HG02852 (cell line): ENCODE measurements at regions not wholly inside any gene's neighbourhood (a gene's known extent, or its start where the extent isn't known, plus 50 kb on each side); places are given as distances from the start of the nearest gene placed in this dataset.
"Not testable (repeated sequence)": the region's sequence is repeated elsewhere in the genome, so short reads cannot be mapped to it uniquely, and the experiment has no call there.

Experiments used
- ATAC-seq: cut with Tn5 transposase; IDR thresholded peaks from one replicate; pipeline ENCODE4 v1.9.1; 2021; ENCODE audit warnings: mild to moderate bottlenecking, moderate library complexity; ENCODE audit not compliant: unreplicated experiment

DNA sequence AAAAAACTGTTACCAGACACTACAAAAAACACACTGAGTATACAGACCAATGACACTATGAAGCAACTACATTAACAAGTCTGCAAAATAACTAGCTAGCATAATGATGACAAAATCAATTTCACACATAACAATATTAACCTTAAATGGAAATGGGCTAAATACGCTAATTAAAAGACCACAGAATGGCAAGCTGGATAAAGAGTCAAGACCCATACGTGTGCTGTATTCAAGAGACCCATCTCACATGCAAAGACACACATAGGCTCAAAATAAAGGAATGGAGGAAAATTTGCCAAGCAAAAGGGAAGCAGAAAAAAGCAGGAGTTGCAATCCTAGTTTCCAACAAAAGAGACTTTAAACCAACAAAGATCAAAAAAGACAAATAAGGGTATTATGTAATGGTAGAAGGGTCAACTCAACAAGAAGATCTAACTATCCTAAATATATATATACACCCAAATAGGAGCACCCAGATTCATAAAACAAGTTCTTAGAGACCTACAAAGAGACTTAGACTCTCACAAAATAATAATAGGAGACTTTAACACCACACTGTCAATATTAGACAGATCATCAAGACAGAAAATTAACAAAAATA lies 158.6 kb downstream of the ALDH8A1 start:
- not testable (repeated sequence) for ATAC-seq

DNA sequence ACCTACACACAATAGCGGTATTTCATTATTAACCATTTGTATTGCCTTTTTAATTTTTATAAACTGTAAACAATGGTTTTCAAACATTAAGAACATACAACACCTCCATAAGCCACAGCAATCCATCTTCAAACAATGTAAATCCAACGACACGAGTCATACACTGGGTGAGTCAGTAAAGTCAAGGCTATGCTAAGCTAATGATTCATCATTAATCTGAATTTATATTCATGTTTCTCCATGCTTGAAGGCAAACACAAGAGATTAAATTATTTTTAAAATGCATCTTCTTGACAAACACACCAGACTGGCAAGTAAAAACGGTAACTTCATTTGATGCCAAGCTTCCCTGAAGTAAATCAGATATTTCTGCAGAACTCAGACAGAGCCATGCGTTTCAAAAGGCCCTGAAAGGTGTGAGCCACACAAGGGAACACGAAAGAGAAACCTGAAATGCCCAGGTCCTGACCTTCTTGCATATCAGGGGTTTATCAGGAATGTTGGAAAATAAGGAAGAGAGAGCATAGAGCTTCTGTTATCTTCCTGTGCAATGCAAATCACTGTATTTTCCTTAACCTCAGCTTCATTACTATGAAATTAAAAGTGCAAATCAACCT lies 162.5 kb downstream of the ALDH8A1 start:
- no peak for ATAC-seq

DNA sequence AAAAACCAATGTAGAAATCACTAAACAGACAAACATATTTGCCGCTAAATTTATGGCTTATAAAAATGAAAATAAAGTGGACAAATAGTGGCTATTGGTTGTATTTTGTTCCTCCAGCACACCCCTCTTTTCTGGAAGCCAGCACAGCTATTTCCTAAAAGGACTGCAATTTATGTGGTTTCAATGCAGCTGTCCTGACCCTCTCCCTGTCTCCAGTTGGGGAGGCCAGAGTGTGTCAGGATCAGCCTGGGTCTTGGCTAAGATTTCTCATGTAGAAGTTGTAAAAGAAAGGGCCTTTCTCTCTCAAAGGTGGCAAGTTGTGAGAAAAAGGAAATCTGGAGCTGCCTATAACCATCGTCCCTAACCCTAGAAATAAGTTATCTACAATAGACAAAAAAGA lies 165.6 kb downstream of the ALDH8A1 start:
- ATAC-seq: no peak

DNA sequence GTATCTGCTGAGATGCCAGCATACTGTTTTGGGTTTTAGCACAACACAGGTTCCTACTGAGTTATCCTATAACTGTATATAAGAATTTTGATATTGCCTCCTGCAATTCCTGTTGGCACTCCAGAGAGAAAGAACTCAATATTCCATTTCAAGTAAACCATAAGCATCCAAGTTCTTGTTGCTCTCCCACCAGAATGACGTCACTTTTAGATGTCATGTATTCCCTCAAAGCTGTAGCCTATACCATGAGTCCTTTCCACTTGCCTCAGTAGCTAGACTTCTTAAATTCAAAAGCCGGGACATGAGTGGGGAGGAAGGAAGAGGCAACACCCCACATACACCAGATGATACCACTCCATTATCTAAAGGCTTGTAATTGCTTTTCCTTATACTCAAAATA lies 171.5 kb downstream of the ALDH8A1 start:
- ATAC-seq: no peak

DNA sequence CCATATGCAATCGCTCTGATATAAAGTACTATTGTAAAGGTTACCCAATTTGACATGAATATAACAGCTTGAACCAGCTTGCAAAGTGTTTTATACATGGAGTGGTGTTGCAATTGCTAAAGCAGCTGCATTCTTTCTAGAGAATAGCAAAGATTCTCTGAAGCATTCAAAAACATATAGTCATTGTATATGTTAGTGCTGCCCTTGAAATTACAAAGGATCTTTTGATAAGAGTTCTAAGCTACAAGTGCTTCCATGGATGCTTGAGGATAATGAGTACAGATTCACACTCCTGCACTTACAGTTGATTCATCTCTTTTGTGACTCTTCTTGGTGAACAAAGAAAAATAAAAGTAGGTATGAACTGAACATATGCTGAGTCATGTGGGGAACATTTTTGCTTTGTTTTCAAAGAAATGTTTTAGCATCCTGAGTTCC lies 175.7 kb downstream of the ALDH8A1 start:
- no peak for ATAC-seq

DNA sequence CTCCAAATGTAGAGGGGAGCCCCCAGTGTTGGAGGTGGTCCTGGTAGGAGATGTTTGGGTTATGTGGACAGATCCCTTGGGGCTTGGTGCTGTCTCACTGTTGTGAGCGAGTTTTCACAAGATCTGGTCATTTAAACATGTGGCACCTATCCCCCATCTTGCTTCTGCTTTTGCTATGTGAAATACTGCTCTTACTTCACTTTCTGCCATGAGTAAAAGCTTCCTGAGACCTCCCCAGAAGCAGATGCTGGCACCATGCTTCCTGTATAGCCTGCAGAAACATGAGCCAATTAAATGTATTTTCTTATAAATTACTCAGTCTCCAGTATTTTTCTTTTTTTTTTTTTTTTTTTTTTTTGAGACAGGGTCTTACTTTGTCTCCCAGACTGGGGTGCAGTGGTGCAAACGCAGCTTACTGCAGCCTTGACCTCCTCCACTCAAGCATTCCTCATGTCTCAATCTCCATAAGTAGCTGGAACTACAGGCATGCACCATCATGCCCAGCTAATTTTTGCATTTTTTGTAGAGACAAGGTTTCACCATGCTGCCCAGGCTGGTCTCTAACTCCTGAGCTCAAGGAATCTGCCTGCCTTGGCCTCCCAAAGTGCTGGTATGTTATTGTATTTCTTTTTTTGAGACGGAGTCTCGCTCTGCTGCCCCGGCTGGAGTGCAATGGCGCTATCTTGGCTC lies 177.1 kb downstream of the ALDH8A1 start:
- ATAC-seq: no peak

DNA sequence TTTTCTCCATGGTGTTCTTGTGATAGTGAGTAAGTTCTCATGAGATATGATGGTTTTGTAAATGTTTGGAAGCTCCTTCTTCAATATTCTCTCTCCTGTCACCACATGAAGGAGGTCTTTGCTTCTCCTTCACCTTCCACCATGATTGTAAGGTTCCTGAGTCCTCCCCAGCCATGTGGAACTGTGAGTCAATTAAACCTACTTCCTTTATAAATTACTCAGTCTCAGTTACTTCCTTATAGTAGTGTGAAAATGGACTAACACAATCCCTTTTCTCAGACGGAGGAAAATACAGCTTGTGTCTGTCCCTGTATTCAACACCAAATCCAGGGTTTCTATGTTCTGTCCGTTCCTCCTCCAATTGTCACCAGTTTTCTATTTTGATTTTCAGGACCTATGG lies 181.0 kb downstream of the ALDH8A1 start:
- no peak for ATAC-seq

DNA sequence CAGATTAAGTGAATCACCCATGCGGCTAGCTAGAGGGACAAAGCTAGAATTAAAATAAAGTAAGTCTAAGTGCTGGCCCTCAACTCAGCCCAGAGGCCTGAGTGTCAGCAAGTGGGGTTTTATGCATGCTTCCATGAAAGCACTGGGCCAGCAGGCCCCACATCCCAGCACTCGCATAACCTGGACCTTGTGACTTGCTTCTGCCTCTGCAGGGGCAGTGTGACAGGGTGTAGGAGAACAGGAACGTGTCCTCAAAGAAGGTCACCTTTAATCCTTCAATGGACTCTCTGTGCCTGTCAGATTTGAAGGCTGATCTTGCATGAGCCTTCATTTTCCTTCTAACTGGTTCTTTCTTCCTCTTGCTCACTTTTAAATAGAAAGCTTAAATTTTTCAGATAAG lies 183.4 kb downstream of the ALDH8A1 start:
- no peak for ATAC-seq

DNA sequence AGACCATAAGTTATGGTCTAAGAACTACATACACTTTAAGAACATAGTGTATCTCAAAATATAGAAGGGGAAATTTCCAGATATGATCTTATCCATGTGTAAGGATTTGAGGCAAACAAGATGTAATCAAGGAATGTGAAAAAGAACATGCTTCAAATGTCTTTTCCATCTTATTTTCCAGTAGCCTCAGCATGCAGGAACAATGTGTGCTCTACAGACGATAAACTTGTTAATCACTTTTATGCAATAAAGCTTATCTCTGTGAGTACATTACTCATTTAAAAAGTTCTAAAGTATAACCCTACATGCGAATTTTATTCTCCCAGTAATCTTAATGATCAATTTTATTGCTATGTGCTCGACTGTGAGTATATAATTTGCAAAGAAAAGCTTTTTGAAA lies 185.2 kb downstream of the ALDH8A1 start:
- ATAC-seq: no peak

DNA sequence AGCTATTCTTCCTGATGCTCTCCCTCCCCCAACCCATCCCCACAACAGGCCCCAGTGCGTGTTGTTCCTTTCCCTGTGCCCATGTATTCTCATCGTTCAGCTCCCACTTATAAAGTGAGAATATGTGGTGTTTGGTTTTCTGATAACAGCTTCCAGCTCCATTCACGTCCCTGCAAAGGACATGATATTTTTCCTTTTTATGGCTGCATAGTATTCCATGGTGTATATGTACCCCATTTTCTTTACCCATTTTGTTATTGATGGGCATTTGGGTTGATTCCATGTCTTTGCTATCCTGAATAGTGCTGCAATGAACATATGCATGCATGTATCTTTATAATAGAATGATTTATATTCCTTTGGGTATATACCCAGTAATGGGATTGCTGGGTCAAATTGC lies 186.3 kb downstream of the ALDH8A1 start:
- not testable (repeated sequence) for ATAC-seq

DNA sequence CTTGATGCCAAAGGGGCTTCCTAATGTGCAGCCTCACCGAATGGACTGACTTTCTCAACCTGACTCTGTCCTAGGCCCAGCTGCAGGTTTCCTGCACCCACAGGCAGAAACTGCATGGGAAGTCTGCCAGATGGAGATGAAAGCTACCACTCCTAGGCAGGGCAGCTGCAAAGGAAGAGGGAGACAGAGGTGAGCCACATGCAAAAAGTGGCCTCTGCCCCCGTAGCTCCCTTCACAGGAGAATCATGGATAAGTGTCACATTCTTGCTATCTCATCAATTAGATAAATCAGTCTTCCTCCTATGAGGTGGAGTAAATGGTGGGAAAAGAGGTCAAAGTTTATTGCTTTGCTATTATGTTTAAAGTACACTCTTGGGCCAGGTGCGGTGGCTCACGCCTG lies 191.3 kb downstream of the ALDH8A1 start:
- no peak for ATAC-seq

DNA sequence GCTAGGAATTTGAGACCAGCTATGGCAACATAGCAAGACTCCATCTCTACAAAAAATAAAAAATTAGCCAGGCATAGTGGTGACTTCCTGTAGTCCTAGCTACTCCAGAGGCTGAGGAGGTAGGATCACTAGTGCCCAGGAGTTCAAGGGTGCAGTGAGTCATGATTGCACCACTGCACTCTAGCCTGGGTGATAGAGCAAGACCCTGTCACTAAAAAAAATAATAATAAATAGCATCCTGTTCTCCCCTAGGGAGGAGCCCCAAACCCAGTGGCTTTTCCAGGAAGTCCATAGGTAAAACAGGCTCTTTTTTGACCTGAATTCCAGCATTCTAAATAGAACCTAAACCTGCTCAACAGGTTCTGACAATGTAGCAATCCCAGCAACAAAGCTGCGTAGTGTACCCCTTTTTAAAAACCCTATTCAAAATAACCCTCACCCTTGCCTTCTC lies 192.0 kb downstream of the ALDH8A1 start:
- no peak for ATAC-seq

DNA sequence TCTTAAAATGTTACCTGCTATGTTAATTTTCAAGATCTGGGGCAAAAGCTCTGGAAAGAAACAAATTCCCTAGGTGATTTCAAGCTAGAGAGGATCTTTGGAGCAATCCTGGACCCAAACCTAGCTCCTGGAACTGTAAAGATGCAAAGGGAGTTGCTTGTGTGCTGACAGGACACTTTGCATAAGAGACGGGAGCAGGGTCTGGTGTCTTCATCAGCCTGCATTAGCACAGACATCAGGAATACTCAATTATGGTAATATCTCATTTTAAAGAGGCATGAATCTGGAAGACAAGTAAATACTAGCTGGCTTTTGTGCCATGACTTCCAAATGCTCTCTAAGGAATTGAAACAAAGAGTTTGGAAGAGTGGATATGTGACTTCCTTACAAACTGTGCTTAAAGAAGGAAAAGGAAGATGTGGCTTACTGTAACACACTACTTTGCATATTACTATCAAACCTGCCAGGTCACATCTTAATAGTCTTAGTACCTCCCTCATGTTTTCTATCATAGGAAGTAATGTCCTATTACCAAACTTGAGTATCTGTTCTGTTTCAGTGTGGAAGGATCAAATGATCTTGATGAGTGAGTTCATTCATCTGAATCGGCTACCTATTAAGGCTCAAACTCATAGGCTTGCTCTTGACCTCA lies 193.4 kb downstream of the ALDH8A1 start:
- ATAC-seq: no peak

DNA sequence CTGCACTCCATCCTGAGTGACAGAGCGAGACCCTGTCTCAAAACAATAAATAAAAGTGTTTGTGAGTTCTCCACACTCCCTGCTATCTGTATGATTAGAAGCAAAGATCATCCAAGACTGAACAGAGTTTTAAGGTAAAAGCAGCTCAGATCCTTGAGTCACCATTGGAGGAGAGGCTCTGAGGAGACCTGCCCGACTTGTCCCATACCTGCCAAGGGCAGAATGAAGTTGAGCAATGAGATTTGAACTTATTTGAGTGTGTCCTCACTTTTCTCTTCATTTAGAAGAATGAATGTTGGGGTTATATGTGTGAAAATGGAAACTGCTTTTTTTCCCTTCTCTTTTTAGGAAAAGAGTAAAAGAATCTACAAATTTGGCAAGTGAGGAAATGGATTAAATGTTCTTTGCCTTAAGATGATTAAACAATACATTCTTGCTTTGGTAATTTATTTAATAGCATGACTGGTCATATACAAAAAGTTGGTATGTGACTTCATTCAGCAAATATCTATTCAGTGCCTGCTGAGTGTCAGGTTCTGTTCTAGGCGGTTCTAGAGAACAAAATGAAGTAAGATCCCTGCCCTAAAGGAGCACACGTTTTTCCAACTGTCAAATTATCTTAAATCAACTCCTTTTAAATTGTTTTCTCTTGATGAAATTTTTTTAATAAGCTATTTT lies 195.7 kb downstream of the ALDH8A1 start:
- no peak for ATAC-seq

DNA sequence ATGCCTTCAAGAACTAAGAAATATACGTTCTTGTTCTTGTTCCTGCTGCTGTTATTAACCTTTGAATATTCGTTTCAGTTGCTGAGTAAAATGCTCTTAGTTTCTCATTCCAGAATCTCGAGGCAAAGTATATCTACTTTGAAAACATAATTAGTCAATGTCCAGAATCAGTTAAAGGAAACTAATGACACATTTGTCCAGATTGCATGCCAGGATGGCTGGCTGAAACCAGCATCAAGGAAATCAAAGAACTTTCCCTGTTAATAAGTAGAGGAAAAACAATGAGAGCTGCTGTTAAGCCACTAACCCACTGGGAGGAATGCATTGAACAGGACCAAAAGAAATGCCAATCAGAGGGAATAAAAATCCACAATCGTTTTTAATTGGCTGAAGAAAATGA lies 196.9 kb downstream of the ALDH8A1 start:
- no peak for ATAC-seq

DNA sequence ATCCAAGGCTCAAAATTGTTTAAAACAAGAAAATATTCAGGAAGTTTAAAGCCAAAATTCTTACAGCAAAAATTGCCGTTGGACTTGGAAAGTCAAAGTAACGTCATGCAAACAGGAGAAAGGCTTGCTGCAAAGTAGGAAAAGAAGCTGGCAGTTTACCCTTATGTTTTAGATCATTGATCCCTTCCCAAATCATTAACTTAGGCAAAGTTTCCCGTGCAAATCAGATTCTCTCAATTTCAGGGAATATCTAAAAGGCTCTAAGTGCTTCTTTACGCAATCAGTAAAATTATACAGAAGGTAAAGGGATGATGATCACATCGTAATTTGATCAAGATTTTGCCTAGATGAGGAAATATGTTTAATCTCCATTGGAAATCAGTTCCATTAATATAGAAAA lies 197.5 kb downstream of the ALDH8A1 start:
- ATAC-seq: no peak

DNA sequence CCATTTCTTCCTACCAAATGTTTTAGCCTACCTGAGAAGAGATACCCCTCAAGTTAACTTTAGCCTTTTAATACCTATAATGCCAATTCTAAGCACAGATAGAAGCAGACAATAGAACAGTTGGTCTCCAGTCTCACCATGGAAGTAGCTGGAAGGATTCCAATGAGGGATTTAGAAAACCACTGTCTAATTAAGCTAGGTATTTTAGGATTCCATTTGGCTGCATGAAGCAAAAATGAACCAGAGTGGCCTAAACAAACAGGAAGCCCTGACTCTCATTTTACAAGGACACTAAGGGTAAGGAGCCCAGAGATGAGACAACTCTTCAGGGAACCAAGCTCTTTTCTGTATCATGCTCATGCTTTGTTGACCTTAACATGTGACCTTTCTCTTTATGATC lies 199.2 kb downstream of the ALDH8A1 start:
- no peak for ATAC-seq

DNA sequence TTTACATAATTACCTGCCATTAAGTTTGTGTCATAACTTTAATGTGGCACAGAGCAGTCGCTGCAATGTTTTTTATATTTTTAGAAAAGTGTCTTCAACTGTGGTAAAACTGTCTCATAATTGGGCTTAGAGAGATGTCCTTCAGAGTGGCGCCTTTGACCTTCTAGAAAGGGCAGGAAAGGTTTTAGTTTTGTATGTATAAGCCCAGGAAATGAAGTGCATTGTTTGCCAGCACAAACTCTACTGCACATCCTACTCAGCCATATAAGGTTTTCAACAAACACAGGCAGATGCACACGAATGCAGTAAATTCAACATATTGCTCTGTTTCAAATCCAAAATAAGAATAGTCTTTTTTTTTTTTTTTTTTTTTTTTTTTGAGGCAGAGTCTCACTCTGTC lies 201.4 kb downstream of the ALDH8A1 start:
- ATAC-seq: no peak

DNA sequence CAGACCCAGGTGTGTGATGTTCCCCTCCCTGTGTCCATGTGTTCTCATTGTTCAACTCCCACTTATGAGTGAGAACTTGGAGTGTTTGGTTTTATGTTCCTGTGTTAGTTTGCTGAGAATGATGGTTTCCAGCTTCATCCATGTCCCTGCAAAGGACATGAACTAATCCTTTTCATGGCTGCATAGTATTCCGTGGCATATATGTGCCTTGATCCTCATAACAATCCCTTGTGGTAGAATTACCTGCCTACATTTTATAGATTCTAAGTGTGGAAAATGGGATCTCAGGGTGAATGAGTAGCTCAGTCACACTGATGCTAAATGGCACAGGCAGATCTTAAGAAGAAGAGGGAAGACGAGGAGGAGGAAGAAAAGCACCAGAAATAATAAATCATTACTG lies 202.7 kb downstream of the ALDH8A1 start:
- not testable (repeated sequence) for ATAC-seq

DNA sequence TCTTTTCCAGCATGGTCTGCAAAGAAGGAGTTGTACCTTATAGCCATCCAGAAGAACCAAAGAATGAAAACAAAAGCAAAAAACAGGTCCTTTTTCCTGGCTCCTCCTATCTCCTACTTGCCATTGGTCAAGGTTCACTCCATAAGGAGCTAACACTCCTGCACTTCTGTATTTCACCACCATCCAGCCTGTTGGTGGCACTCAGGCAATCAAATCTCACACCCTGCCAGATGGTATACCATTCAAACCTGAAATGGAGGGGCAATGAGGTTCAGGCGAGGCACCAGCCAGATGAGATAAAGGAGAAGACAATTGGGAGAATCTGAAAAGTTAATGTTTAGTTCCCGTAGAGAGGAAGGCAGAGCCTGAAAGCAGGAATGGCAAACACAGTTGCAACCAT lies 203.8 kb downstream of the ALDH8A1 start:
- ATAC-seq: no peak

DNA sequence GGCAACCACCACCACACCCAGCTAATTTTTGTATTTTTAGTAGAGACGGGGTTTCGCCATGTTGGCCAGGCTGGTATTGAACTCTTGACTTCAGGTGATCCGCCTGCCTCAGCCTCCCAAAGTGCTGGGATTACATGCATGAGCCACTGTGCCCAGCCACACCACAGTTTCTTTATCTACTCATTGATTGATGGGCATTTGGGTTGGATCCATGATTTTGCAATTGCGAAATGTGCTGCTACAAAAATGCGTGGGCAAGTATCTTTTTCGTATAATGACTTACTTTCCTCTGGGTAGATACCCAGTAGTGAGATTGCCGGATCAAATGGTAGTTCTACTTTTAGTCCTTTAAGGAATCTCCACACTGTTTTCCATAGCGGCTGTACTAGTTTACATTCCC lies 204.7 kb downstream of the ALDH8A1 start:
- ATAC-seq: not testable (repeated sequence)
